ENCODE measurements at regions not wholly inside any gene's neighbourhood (a gene's known extent, or its start where the extent isn't known, plus 50 kb on each side); places are given as distances from the start of the nearest gene placed in this dataset.

DNA sequence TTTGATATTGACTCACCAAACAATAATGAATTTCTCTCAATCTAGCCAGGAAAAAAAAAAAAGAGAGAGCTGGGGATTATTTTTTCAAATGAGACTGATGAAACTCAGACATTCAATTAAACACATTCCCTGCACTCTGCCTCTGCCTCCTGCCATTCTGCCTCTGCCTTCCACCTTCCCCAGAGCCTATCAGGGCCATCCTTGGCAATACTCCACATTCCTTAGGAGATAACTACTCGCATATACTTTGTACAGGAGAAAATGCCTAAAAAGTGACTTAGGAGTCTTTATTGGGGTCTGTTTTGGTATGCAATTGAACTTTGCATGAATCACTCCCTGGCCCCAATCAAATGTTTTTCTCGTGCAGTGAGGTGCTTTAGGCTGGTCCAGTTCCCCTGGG lies 246.6 kb upstream of the PLET1 start:
- Mint-ChIP-seq H3K36me3 (ENCODE audit: unreplicated experiment) (no peaks in the 10 kb centered on the region), H3K9me3 (ENCODE audit: unreplicated experiment) (no peaks in the 10 kb centered on the region), H3K4me3 (ENCODE audit: unreplicated experiment) (no peak overlapping the region), H3K27me3 (ENCODE audit: unreplicated experiment) (peaks cover 60% of the 10 kb centered on the region), H3K4me1 (ENCODE audit: unreplicated experiment) (no peaks in the 10 kb centered on the region), H3K27ac (ENCODE audit: unreplicated experiment) (no peak overlapping the region)
- no peak for DNase-seq (ENCODE audit: extremely low spot score, unreplicated experiment)
- TF ChIP-seq CTCF (IDR thresholded peaks at IDR 0.05): no peak

DNA sequence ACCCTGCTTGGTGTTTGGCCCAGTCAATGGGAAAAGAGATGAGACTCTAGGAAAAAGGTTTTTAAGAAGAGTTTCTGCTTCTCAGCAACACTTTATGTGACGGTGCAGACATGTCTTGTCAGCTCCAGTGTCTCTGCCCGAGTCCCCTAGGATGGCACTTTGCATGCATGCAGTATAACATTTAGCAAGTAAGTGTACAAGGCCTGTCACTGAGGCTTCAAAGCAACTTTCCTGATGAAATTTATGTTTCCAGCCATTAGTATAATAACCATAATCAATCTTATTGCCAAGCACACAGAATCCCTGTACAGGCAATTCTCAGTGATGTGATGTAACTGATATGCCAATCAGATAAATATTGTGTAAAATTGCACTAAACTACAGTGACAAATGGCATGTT lies 248.1 kb upstream of the PLET1 start:
- Mint-ChIP-seq H3K36me3 (ENCODE audit: unreplicated experiment) (no peaks in the 10 kb centered on the region), H3K4me3 (ENCODE audit: unreplicated experiment) (no peak overlapping the region), H3K4me1 (ENCODE audit: unreplicated experiment) (no peaks in the 10 kb centered on the region), H3K27ac (ENCODE audit: unreplicated experiment) (no peak overlapping the region), H3K27me3 (ENCODE audit: unreplicated experiment) (peaks cover 59% of the 10 kb centered on the region), H3K9me3 (ENCODE audit: unreplicated experiment) (no peaks in the 10 kb centered on the region)
- DNase-seq (ENCODE audit: extremely low spot score, unreplicated experiment): no peak
- no peak for TF ChIP-seq CTCF (IDR thresholded peaks at IDR 0.05)

GRCh38 chr11:112509300-112509699 lies 248.6 kb upstream of the PLET1 start:
- Mint-ChIP-seq H3K27me3 (ENCODE audit: unreplicated experiment) (peaks cover 62% of the 10 kb centered on the region), H3K27ac (ENCODE audit: unreplicated experiment) (no peak overlapping the region), H3K36me3 (ENCODE audit: unreplicated experiment) (no peaks in the 10 kb centered on the region), H3K9me3 (ENCODE audit: unreplicated experiment) (no peaks in the 10 kb centered on the region), H3K4me3 (ENCODE audit: unreplicated experiment) (no peak overlapping the region), H3K4me1 (ENCODE audit: unreplicated experiment) (no peaks in the 10 kb centered on the region)
- no peak for TF ChIP-seq CTCF (IDR thresholded peaks at IDR 0.05)
- DNase-seq (ENCODE audit: extremely low spot score, unreplicated experiment): no peak

DNA sequence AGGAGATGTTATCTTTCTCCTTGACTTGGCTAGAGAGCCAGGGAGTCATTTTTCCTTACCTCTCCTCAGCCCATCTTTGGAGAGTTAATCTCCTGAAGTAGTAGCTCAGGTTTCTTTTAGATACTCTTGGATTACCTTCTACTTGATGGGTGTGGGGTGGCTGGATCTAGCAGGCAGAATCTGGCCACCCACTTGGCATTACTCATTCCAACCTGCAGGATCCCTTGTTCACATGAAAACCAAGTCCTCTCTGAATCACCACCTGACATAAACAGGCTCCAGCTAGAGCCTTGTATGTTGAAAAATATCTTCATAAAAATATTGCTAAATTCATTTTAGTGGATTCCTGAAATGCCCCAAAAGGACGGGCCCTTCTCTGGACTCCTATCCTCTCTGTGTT lies 250.6 kb upstream of the PLET1 start:
- peaks cover 63% of the 10 kb centered on the region for H3K27me3 Mint-ChIP-seq (ENCODE audit: unreplicated experiment)
- TF ChIP-seq CTCF (IDR thresholded peaks at IDR 0.05): no peak
- no peaks in the 10 kb centered on the region for H3K4me1 Mint-ChIP-seq (ENCODE audit: unreplicated experiment)
- H3K36me3 Mint-ChIP-seq (ENCODE audit: unreplicated experiment): no peaks in the 10 kb centered on the region
- no peaks in the 10 kb centered on the region for H3K9me3 Mint-ChIP-seq (ENCODE audit: unreplicated experiment)
- DNase-seq (ENCODE audit: extremely low spot score, unreplicated experiment): no peak
- H3K27ac Mint-ChIP-seq (ENCODE audit: unreplicated experiment): no peak overlapping the region
- H3K4me3 Mint-ChIP-seq (ENCODE audit: unreplicated experiment): no peak overlapping the region

- Mint-ChIP-seq H3K9me3 (ENCODE audit: unreplicated experiment) (no peaks in the 10 kb centered on the region), H3K4me3 (ENCODE audit: unreplicated experiment) (no peak overlapping the region), H3K36me3 (ENCODE audit: unreplicated experiment) (no peaks in the 10 kb centered on the region), H3K4me1 (ENCODE audit: unreplicated experiment) (no peaks in the 10 kb centered on the region), H3K27me3 (ENCODE audit: unreplicated experiment) (peaks cover 57% of the 10 kb centered on the region), H3K27ac (ENCODE audit: unreplicated experiment) (no peak overlapping the region)
- no peak for TF ChIP-seq CTCF (IDR thresholded peaks at IDR 0.05)
- no peak for DNase-seq (ENCODE audit: extremely low spot score, unreplicated experiment)
These were observed 251.3 kb upstream of the PLET1 start for GRCh38 chr11:112511911-112512310.
